ENCODE measurements at regions not wholly inside any gene's neighbourhood (a gene's known extent, or its start where the extent isn't known, plus 50 kb on each side); places are given as distances from the start of the nearest gene placed in this dataset.

GRCh38 chr12:126218697-126219096, 1153.5 kb downstream of the AACS start:
- no peak for TF ChIP-seq EP300 (IDR thresholded peaks at IDR 0.05)
- TF ChIP-seq POLR2A (IDR thresholded peaks at IDR 0.05; ENCODE audit: low read depth) = no peak
- TF ChIP-seq CTCF (IDR thresholded peaks at IDR 0.05) = no peak
- no peak for TF ChIP-seq POLR2AphosphoS5 (IDR thresholded peaks at IDR 0.05)
- intact Hi-C loops (cut with DNase I) = no loop called here
- WGBS = 86% methylated on average over 1 of the region's 1 CpG
- Histone ChIP-seq H3K27me3 (no peaks in the 10 kb centered on the region), H3K4me1 (no peaks in the 10 kb centered on the region), H3K36me3 (no peaks in the 10 kb centered on the region), H3K27ac (replicated peaks in 1 of 4) (no peak overlapping the region), H3K4me3 (no peak overlapping the region), H3K9me3 (no peaks in the 10 kb centered on the region)
- no peak for DNase-seq (ENCODE audit: extremely low spot score)

- no peak for DNase-seq (ENCODE audit: extremely low spot score)
- Histone ChIP-seq H3K9me3 (no peaks in the 10 kb centered on the region), H3K36me3 (no peaks in the 10 kb centered on the region), H3K4me3 (no peak overlapping the region), H3K4me1 (no peaks in the 10 kb centered on the region), H3K27ac (replicated peaks in 1 of 4) (no peak overlapping the region), H3K27me3 (no peaks in the 10 kb centered on the region)
- 80% methylated on average over 2 of the region's 2 CpGs for WGBS
- TF ChIP-seq EP300 (IDR thresholded peaks at IDR 0.05) = no peak
- no peak for TF ChIP-seq POLR2AphosphoS5 (IDR thresholded peaks at IDR 0.05)
- no peak for TF ChIP-seq POLR2A (IDR thresholded peaks at IDR 0.05; ENCODE audit: low read depth)
- TF ChIP-seq CTCF (IDR thresholded peaks at IDR 0.05) = no peak
- intact Hi-C loops (cut with DNase I) = no loop called here
Measured at GRCh38 chr12:126219139-126219538, 1153.9 kb downstream of the AACS start.

GRCh38 chr12:126219654-126220279, 1154.5 kb downstream of the AACS start:
- intact Hi-C loops (cut with DNase I) = no loop called here
- H3K4me3 ChIP-seq = no peak overlapping the region
- 76% methylated on average over 6 of the region's 6 CpGs for WGBS
- H3K27ac ChIP-seq (replicated peaks in 1 of 4) = no peak overlapping the region
- H3K36me3 ChIP-seq = no peaks in the 10 kb centered on the region
- H3K4me1 ChIP-seq = no peaks in the 10 kb centered on the region
- H3K27me3 ChIP-seq = no peaks in the 10 kb centered on the region
- no peak for TF ChIP-seq POLR2A (IDR thresholded peaks at IDR 0.05; ENCODE audit: low read depth)
- no peak for TF ChIP-seq POLR2AphosphoS5 (IDR thresholded peaks at IDR 0.05)
- TF ChIP-seq CTCF (IDR thresholded peaks at IDR 0.05) = no peak
- TF ChIP-seq EP300 (IDR thresholded peaks at IDR 0.05) = no peak
- no peak for DNase-seq (ENCODE audit: extremely low spot score)
- no peaks in the 10 kb centered on the region for H3K9me3 ChIP-seq

GRCh38 chr12:126224032-126224431, 1158.8 kb downstream of the AACS start:
- no peak overlapping the region for H3K4me3 ChIP-seq
- no peak overlapping the region for H3K27ac ChIP-seq (replicated peaks in 1 of 4)
- no peak for TF ChIP-seq CTCF (IDR thresholded peaks at IDR 0.05)
- no peak for TF ChIP-seq EP300 (IDR thresholded peaks at IDR 0.05)
- TF ChIP-seq POLR2A (IDR thresholded peaks at IDR 0.05; ENCODE audit: low read depth) = no peak
- no peaks in the 10 kb centered on the region for H3K36me3 ChIP-seq
- intact Hi-C loops (cut with DNase I) = no loop called here
- no peak for DNase-seq (ENCODE audit: extremely low spot score)
- 100% methylated on average over 3 of the region's 3 CpGs for WGBS
- H3K4me1 ChIP-seq = no peaks in the 10 kb centered on the region
- no peaks in the 10 kb centered on the region for H3K27me3 ChIP-seq
- H3K9me3 ChIP-seq = peaks cover 0 to 7% (median 2%) of the 10 kb centered on the region in 4 donors

- TF ChIP-seq EP300 (IDR thresholded peaks at IDR 0.05) = no peak
- no peak for TF ChIP-seq CTCF (IDR thresholded peaks at IDR 0.05)
- TF ChIP-seq POLR2AphosphoS5 (IDR thresholded peaks at IDR 0.05) = no peak
- no peak for TF ChIP-seq POLR2A (IDR thresholded peaks at IDR 0.05; ENCODE audit: low read depth)
- Histone ChIP-seq H3K4me1 (no peaks in the 10 kb centered on the region), H3K9me3 (peaks cover 0 to 7% (median 2%) of the 10 kb centered on the region in 4 donors), H3K27me3 (no peaks in the 10 kb centered on the region), H3K4me3 (no peak overlapping the region), H3K36me3 (no peaks in the 10 kb centered on the region), H3K27ac (replicated peaks in 1 of 4) (no peak overlapping the region)
- WGBS = 80% methylated on average over 2 of the region's 2 CpGs
- intact Hi-C loops (cut with DNase I) = no loop called here
- no peak for DNase-seq (ENCODE audit: extremely low spot score)
Measured at GRCh38 chr12:126228936-126229335, 1163.7 kb downstream of the AACS start.
